Gastrocnemius medialis (tissue), 4 donors: ENCODE measurements at regions not wholly inside any gene's neighbourhood (a gene's known extent, or its start where the extent isn't known, plus 50 kb on each side); places are given as distances from the start of the nearest gene placed in this dataset.
"Not testable (repeated sequence)": the region's sequence is repeated elsewhere in the genome, so short reads cannot be mapped to it uniquely, and the experiment has no call there.

Experiments used
- ATAC-seq, 2 donors: fragments of 150-250 bp; one replicate each; pipeline ENCODE4 v1.9.1; 2016
- DNase-seq, 2 donors: peaks; one replicate each; pipeline ENCODE4 v3.0.0-alpha.2; 2019
- H3K27ac ChIP-seq, 4 donors: fragments of 200-600 bp; sonication (generic); 1 replicate in 1 of 4; 2 replicates in 3 of 4; pipeline ENCODE4 v1.5.1; 2016 to 2018; ENCODE audit warnings: mild to moderate bottlenecking in 2 of 4, moderate library complexity in 1 of 4
- H3K27me3 ChIP-seq, 3 donors: fragments of 200-600 bp; sonication (generic) in 2 of 3; 1 replicate in 1 of 3; 2 replicates in 2 of 3; pipeline versions ENCODE4 v1.5.1 to v1.6.0; 2016 to 2019; ENCODE audit warnings: mild to moderate bottlenecking in 1 of 3, moderate library complexity in 1 of 3
- H3K36me3 ChIP-seq, 2 donors: fragments of 200-600 bp; sonication (generic) in 1 of 2; one replicate each; pipeline ENCODE4 v1.5.1; 2017 to 2018
- H3K4me1 ChIP-seq, 2 donors: fragments of 200-600 bp; sonication (generic) in 1 of 2; one replicate each; pipeline ENCODE4 v1.5.1; 2016 to 2017; ENCODE audit warnings: mild to moderate bottlenecking in 2 of 2
- H3K4me3 ChIP-seq, 4 donors: fragments of 200-600 bp; sonication (generic) in 3 of 4; 1 replicate in 1 of 4; 2 replicates in 3 of 4; pipeline ENCODE4 v1.5.1; 2016 to 2019; ENCODE audit warnings: mild to moderate bottlenecking in 2 of 4
- H3K9me3 ChIP-seq, 3 donors: fragments of 200-600 bp; sonication (generic) in 2 of 3; 1 replicate in 1 of 3; 2 replicates in 2 of 3; pipeline ENCODE4 v1.5.1; 2016 to 2019
- POLR2A ChIP-seq, 2 donors: fragments of 450-650 bp; IDR thresholded peaks; one replicate each; pipeline ENCODE4 v1.6.1; 2017; ENCODE audit warnings: antibody characterized with exemption in 2 of 2, mild to moderate bottlenecking in 2 of 2, moderate library complexity in 2 of 2
- in situ Hi-C, 4 donors: fragments of 200-750 bp; cut with MboI; loops; one replicate each; pipeline versions ENCODE4 v1.15.0 to v1.8.0; 2017; ENCODE audit warnings: low sequenced_read_pairs in 4 of 4
- intact Hi-C: fragments of 100-400 bp; cut with DNase I; formaldehyde crosslinking; loops from one replicate; pipeline ENCODE4 v1.15.1; 2023; ENCODE audit warnings: low total_unique reads
- TF ChIP-seq, protein P1 (sequence below), 5 experiments: fragments of 450-650 bp in 3 of 5; fragments of 200-600 bp in 2 of 5; sonication (generic) in 2 of 5; IDR thresholded peaks in 4 of 5; conservative IDR thresholded peaks in 1 of 5; 1 replicate in 4 of 5; 2 replicates in 1 of 5; pipeline ENCODE4 v1.5.1; 2016 to 2019; ENCODE audit warnings: antibody characterized with exemption in 5 of 5, mild to moderate bottlenecking in 3 of 5, moderate library complexity in 3 of 5

DNA sequence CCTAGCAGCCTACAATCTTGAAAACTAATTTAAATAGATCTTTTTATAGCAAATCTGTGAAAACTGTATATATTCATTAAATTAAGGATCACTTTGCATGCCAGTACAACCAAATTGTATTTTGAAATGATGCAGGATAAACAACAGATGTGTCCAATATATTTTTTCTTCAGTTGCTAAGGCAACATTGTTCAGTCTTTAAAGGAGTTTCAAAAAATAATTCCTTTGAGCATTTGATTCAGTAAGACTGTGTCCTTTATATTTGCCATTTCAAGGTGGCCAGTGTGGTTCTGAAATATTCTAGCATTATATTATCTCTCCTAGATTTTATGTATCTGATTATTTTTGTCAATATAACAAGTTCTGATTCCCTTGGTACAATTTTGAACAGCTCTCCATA lies 254.7 kb downstream of the PLOD2 start:
- in situ Hi-C loops: no loop called here
- ATAC-seq (no peak), DNase-seq (no peak)
- H3K4me3 ChIP-seq: no peak overlapping the region
- H3K27ac ChIP-seq: no peak overlapping the region
- no peaks in the 10 kb centered on the region for H3K27me3 ChIP-seq
- intact Hi-C loops: no loop called here
- no peaks in the 10 kb centered on the region for H3K4me1 ChIP-seq
- no peaks in the 10 kb centered on the region for H3K36me3 ChIP-seq
- no peaks in the 10 kb centered on the region for H3K9me3 ChIP-seq
- no peak for TF ChIP-seq POLR2A (IDR thresholded peaks at IDR 0.05)
- TF ChIP-seq, protein P1, sequence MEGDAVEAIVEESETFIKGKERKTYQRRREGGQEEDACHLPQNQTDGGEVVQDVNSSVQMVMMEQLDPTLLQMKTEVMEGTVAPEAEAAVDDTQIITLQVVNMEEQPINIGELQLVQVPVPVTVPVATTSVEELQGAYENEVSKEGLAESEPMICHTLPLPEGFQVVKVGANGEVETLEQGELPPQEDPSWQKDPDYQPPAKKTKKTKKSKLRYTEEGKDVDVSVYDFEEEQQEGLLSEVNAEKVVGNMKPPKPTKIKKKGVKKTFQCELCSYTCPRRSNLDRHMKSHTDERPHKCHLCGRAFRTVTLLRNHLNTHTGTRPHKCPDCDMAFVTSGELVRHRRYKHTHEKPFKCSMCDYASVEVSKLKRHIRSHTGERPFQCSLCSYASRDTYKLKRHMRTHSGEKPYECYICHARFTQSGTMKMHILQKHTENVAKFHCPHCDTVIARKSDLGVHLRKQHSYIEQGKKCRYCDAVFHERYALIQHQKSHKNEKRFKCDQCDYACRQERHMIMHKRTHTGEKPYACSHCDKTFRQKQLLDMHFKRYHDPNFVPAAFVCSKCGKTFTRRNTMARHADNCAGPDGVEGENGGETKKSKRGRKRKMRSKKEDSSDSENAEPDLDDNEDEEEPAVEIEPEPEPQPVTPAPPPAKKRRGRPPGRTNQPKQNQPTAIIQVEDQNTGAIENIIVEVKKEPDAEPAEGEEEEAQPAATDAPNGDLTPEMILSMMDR (IDR thresholded peaks at IDR 0.05 in 4 of 5, conservative IDR thresholded peaks at IDR 0.05 in 1 of 5): no peak

GRCh38 chr3:145906755-145907154 lies 254.2 kb downstream of the PLOD2 start:
- Histone ChIP-seq H3K27ac (no peak overlapping the region), H3K27me3 (no peaks in the 10 kb centered on the region), H3K4me3 (no peak overlapping the region), H3K36me3 (no peaks in the 10 kb centered on the region), H3K4me1 (no peaks in the 10 kb centered on the region), H3K9me3 (no peaks in the 10 kb centered on the region)
- ATAC-seq (no peak), DNase-seq (no peak)
- intact Hi-C loops: no loop called here
- TF ChIP-seq, protein P1 (IDR thresholded peaks at IDR 0.05 in 4 of 5, conservative IDR thresholded peaks at IDR 0.05 in 1 of 5): no peak
- TF ChIP-seq POLR2A (IDR thresholded peaks at IDR 0.05): no peak
- in situ Hi-C loops: no loop called here

DNA sequence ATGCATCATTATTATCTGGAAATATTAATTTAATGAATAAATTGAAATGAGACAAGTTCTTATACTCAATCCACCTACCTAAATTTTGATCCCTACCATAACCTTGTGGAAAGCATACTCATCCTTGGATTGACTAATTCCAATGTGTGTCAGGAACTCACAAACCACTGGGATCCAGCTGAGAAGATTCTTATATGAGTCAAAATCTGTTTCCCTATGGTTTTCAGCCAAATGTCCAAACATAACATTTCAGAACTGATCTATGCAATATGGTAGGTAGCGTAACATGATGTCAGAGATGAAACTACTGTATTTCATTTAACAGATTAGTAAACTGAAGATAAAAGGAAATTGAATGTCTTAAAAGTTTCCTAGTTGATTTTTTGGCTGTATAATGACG lies 250.0 kb downstream of the PLOD2 start:
- no peaks in the 10 kb centered on the region for H3K27me3 ChIP-seq
- intact Hi-C loops (no loop called here), in situ Hi-C loops (no loop called here)
- H3K4me1 ChIP-seq: no peaks in the 10 kb centered on the region
- H3K9me3 ChIP-seq: no peaks in the 10 kb centered on the region
- DNase-seq: no peak
- no peak overlapping the region for H3K4me3 ChIP-seq
- no peaks in the 10 kb centered on the region for H3K36me3 ChIP-seq
- no peak for ATAC-seq
- TF ChIP-seq POLR2A (IDR thresholded peaks at IDR 0.05): no peak
- TF ChIP-seq, protein P1 (IDR thresholded peaks at IDR 0.05 in 4 of 5, conservative IDR thresholded peaks at IDR 0.05 in 1 of 5): no peak
- no peak overlapping the region for H3K27ac ChIP-seq

DNA sequence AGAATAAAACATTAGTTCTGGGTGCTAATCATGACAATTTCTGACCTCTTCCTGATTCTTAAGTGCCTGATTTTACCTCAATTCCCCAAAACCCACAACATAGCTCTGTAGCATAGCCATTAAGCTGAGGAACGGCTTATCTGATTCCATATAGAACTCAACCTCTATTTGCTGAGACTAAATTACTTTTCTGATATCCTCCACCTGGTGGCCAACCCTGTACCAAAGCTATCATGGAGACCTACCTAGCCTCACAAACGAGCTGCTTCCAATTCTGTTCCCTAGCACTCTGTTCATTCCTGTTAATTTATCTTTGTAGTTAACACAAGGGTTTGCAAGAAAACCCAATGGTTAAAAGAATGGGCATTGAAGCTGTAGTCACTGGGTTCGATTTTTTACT lies 245.2 kb downstream of the PLOD2 start:
- Histone ChIP-seq H3K4me3 (no peak overlapping the region), H3K36me3 (no peaks in the 10 kb centered on the region), H3K27me3 (no peaks in the 10 kb centered on the region), H3K9me3 (no peaks in the 10 kb centered on the region), H3K4me1 (no peaks in the 10 kb centered on the region), H3K27ac (no peak overlapping the region)
- TF ChIP-seq, protein P1 (IDR thresholded peaks at IDR 0.05 in 4 of 5, conservative IDR thresholded peaks at IDR 0.05 in 1 of 5): no peak
- no peak for TF ChIP-seq POLR2A (IDR thresholded peaks at IDR 0.05)
- in situ Hi-C loops: no loop called here
- DNase-seq (no peak), ATAC-seq (no peak)
- intact Hi-C loops: no loop called here

- H3K27ac ChIP-seq, intact Hi-C loops, in situ Hi-C loops, H3K9me3 ChIP-seq, H3K4me1 ChIP-seq, ATAC-seq, H3K27me3 ChIP-seq, H3K36me3 ChIP-seq, H3K4me3 ChIP-seq, DNase-seq: not testable (repeated sequence)
Measured at GRCh38 chr3:145927736-145928135, 233.2 kb downstream of the PLOD2 start.
